Panc1 (cell line): ENCODE measurements at regions not wholly inside any gene's neighbourhood (a gene's known extent, or its start where the extent isn't known, plus 50 kb on each side); places are given as distances from the start of the nearest gene placed in this dataset.

Source experiments
- ATAC-seq: fragments of 200-7000 bp; cut with Tn5 transposase; 2 replicates; pipeline ENCODE4 v1.9.1; 2020; ENCODE audit warnings: mild to moderate bottlenecking, moderate library complexity
- BruUV-seq: library from RNA; stranded (reverse); fragments of 400-500 nt; replicated peaks from 2 replicates; lab custom pipeline; 2021; lab: Mats Ljungman, UMichigan
- CTCF ChIA-PET: fragments of 300-600 bp; sonication (Branson Sonifier 250); formaldehyde crosslinking; loops from one replicate; lab custom pipeline; 2022; ENCODE audit warnings: antibody characterized with exemption; lab: Charles Lee
- POLR2A ChIA-PET: fragments of 300-600 bp; sonication (Branson Sonifier 250); formaldehyde crosslinking; loops from one replicate; lab custom pipeline; 2022; ENCODE audit warnings: antibody characterized with exemption; lab: Charles Lee
- DNase-seq: peaks from one replicate; pipeline ENCODE4 v3.0.0-alpha.2; 2010; ENCODE audit warnings: low read depth, low spot score
- H3K27ac ChIP-seq: 2 replicates; pipeline ENCODE4 v1.5.1; 2011; ENCODE audit warnings: mild to moderate bottlenecking, low read length, inconsistent platforms
- H3K27me3 ChIP-seq: fragments of 200-500 bp; sonication (Bioruptor generic); 2 replicates; pipeline ENCODE4 v1.6.0; 2014; ENCODE audit warnings: low read length, inconsistent platforms; ENCODE audit not compliant: control insufficient read depth, insufficient read depth
- H3K36me3 ChIP-seq: fragments of 200-500 bp; sonication (Bioruptor generic); 2 replicates; pipeline ENCODE4 v1.5.1; 2014; ENCODE audit warnings: inconsistent platforms, mild to moderate bottlenecking, low read length, moderate library complexity; ENCODE audit not compliant: control insufficient read depth, insufficient read depth
- H3K4me1 ChIP-seq: 2 replicates; pipeline ENCODE4 v1.5.1; 2011; ENCODE audit warnings: inconsistent platforms, mild to moderate bottlenecking, low read length, moderate library complexity; ENCODE audit not compliant: control insufficient read depth, insufficient read depth
- H3K4me3 ChIP-seq, 2 experiments: 2 replicates each; pipeline ENCODE4 v1.5.1; 2011 to 2012; ENCODE audit warnings: low read depth in 2 of 2, low read length in 2 of 2, mild to moderate bottlenecking in 2 of 2, inconsistent platforms in 1 of 2, moderate library complexity in 1 of 2
- H3K9me3 ChIP-seq: fragments of 200-500 bp; sonication (Bioruptor generic); 2 replicates; pipeline ENCODE4 v1.5.1; 2014; ENCODE audit warnings: low read depth, mild to moderate bottlenecking, inconsistent platforms, low read length, moderate library complexity; ENCODE audit not compliant: control insufficient read depth, insufficient read depth
- CTCF ChIP-seq: fragments of 450-650 bp; IDR thresholded peaks from 2 replicates; pipeline ENCODE4 v1.5.1; 2017; ENCODE audit warnings: mild to moderate bottlenecking
- POLR2AphosphoS5 ChIP-seq: IDR thresholded peaks from 2 replicates; pipeline ENCODE4 v1.6.1; 2012; ENCODE audit warnings: mild to moderate bottlenecking, low read depth, low read length, moderate library complexity
- SIN3A ChIP-seq: IDR thresholded peaks from 2 replicates; pipeline ENCODE4 v1.6.1; 2012; ENCODE audit warnings: low read depth, mild to moderate bottlenecking, low read length, moderate library complexity, borderline replicate concordance; ENCODE audit not compliant: insufficient read depth
- TCF7L2 ChIP-seq: IDR thresholded peaks from 2 replicates; pipeline ENCODE4 v1.6.1; 2011; ENCODE audit warnings: mild to moderate bottlenecking, low read depth, low read length, inconsistent platforms
- in situ Hi-C: cut with HindIII; loops from 2 replicates; pipeline ENCODE4 v1.10.0; 2016; ENCODE audit warnings: low sequenced_read_pairs, low pct_unique_long_range_greater_than_20kb
- intact Hi-C: fragments of 100-400 bp; cut with micrococcal nuclease; formaldehyde crosslinking; loops from one replicate; pipeline ENCODE4 v1.10.0; 2022; ENCODE audit not compliant: unreplicated experiment
- TF ChIP-seq, protein P1 (sequence below), 2 experiments: IDR thresholded peaks; 2 replicates each; pipeline ENCODE4 v1.6.1; 2011 to 2012; ENCODE audit warnings: low read depth in 2 of 2, control low read depth in 1 of 2, low read length in 1 of 2, mild to moderate bottlenecking in 1 of 2, moderate library complexity in 1 of 2; ENCODE audit not compliant: insufficient read depth in 1 of 2

- TF ChIP-seq TCF7L2 (no peak), POLR2AphosphoS5 (no peak), SIN3A (no peak), CTCF (no peak)
- TF ChIP-seq, protein P1, sequence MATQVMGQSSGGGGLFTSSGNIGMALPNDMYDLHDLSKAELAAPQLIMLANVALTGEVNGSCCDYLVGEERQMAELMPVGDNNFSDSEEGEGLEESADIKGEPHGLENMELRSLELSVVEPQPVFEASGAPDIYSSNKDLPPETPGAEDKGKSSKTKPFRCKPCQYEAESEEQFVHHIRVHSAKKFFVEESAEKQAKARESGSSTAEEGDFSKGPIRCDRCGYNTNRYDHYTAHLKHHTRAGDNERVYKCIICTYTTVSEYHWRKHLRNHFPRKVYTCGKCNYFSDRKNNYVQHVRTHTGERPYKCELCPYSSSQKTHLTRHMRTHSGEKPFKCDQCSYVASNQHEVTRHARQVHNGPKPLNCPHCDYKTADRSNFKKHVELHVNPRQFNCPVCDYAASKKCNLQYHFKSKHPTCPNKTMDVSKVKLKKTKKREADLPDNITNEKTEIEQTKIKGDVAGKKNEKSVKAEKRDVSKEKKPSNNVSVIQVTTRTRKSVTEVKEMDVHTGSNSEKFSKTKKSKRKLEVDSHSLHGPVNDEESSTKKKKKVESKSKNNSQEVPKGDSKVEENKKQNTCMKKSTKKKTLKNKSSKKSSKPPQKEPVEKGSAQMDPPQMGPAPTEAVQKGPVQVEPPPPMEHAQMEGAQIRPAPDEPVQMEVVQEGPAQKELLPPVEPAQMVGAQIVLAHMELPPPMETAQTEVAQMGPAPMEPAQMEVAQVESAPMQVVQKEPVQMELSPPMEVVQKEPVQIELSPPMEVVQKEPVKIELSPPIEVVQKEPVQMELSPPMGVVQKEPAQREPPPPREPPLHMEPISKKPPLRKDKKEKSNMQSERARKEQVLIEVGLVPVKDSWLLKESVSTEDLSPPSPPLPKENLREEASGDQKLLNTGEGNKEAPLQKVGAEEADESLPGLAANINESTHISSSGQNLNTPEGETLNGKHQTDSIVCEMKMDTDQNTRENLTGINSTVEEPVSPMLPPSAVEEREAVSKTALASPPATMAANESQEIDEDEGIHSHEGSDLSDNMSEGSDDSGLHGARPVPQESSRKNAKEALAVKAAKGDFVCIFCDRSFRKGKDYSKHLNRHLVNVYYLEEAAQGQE (IDR thresholded peaks at IDR 0.05; ENCODE audit: insufficient read depth in 1 of 2, low read depth in 2 of 2, low read length in 1 of 2), result no peak
- H3K36me3 ChIP-seq, result no peaks in the 10 kb centered on the region
- no peak overlapping the region for H3K4me3 ChIP-seq
- DNase-seq (no peak), ATAC-seq (no peak)
- intact Hi-C loops (no loop called here), in situ Hi-C loops (no loop called here)
- no peaks in the 10 kb centered on the region for H3K27me3 ChIP-seq
- H3K4me1 ChIP-seq, result no peaks in the 10 kb centered on the region
- H3K9me3 ChIP-seq, result no peaks in the 10 kb centered on the region
- ChIA-PET POLR2A (no interaction called here), CTCF (no interaction called here)
- BruUV-seq, result no TSS peak
- no peak overlapping the region for H3K27ac ChIP-seq
Measured at GRCh38 chr5:34563269-34563668, 92.9 kb upstream of the RAI14 start.

GRCh38 chr5:34563931-34564709 is 92.0 kb upstream of the RAI14 start:
- Histone ChIP-seq H3K27me3 (no peaks in the 10 kb centered on the region; the same call in 1 of the 2 replicates), H3K4me1 (no peaks in the 10 kb centered on the region), H3K9me3 (no peaks in the 10 kb centered on the region), H3K4me3 (no peak overlapping the region), H3K36me3 (no peaks in the 10 kb centered on the region), H3K27ac (no peak overlapping the region)
- ChIA-PET POLR2A (no interaction called here), CTCF (no interaction called here)
- TF ChIP-seq SIN3A, result no peak
- no peak for TF ChIP-seq TCF7L2
- TF ChIP-seq CTCF, result no peak
- TF ChIP-seq, protein P1 (IDR thresholded peaks at IDR 0.05; ENCODE audit: insufficient read depth in 1 of 2, low read depth in 2 of 2, low read length in 1 of 2), result no peak
- no peak for TF ChIP-seq POLR2AphosphoS5
- ATAC-seq, result no peak
- BruUV-seq, result no TSS peak
- in situ Hi-C loops, result no loop called here
- DNase-seq, result no peak
- intact Hi-C loops, result no loop called here
